Mucosa of descending colon (tissue), 3 donors: ENCODE measurements at regions not wholly inside any gene's neighbourhood (a gene's known extent, or its start where the extent isn't known, plus 50 kb on each side); places are given as distances from the start of the nearest gene placed in this dataset.
"Not testable (repeated sequence)": the region's sequence is repeated elsewhere in the genome, so short reads cannot be mapped to it uniquely, and the experiment has no call there.

Source experiments
- ATAC-seq: fragments of 200-7000 bp; cut with Tn5 transposase; one replicate; pipeline ENCODE4 v1.9.1; 2020; ENCODE audit warnings: mild to moderate bottlenecking, moderate library complexity
- DNase-seq, 3 donors: peaks; one replicate each; pipeline ENCODE4 v3.0.0-alpha.2; 2020
- H3K36me3 ChIP-seq: fragments of 200-600 bp; one replicate; pipeline ENCODE4 v1.8.0; 2021; ENCODE audit warnings: low read depth, mild to moderate bottlenecking
- H3K4me1 ChIP-seq: fragments of 200-600 bp; one replicate; pipeline ENCODE4 v1.8.0; 2021; ENCODE audit warnings: low read depth, mild to moderate bottlenecking
- H3K4me3 ChIP-seq: fragments of 200-600 bp; one replicate; pipeline ENCODE4 v1.8.0; 2021; ENCODE audit warnings: mild to moderate bottlenecking
- H3K9me3 ChIP-seq: fragments of 200-600 bp; one replicate; pipeline ENCODE4 v1.8.0; 2021; ENCODE audit warnings: mild to moderate bottlenecking
- CTCF ChIP-seq: fragments of 200-600 bp; IDR thresholded peaks from one replicate; pipeline ENCODE4 v1.8.0; 2022; ENCODE audit warnings: antibody characterized with exemption, mild to moderate bottlenecking
- intact Hi-C, 2 donors: fragments of 100-400 bp; cut with DNase I in 1 of 2; cut with micrococcal nuclease in 1 of 2; formaldehyde crosslinking; loops; one replicate each; pipeline versions ENCODE4 v1.11.0 to v1.11.1; 2022; cut with DNase I, micrococcal nuclease
- donor health status: DM: no; HTN: no; CAD: no; lungs with moderate emphysema.
- donor health status: DM: no; HTN: no; CAD: no.
- donor health status: DM: no; HTN: yes; CAD: no.

- H3K4me1 ChIP-seq, result no peaks in the 10 kb centered on the region
- intact Hi-C loops, result no loop called here
- ATAC-seq (no peak), DNase-seq (no peak)
- H3K4me3 ChIP-seq, result no peak overlapping the region
- no peaks in the 10 kb centered on the region for H3K36me3 ChIP-seq
- no peak for TF ChIP-seq CTCF
- H3K9me3 ChIP-seq, result no peaks in the 10 kb centered on the region
Observed at GRCh38 chr6:115873901-115874300, 186.8 kb downstream of the FRK start.

- intact Hi-C loops, result no loop called here
- DNase-seq (no peak), ATAC-seq (no peak)
- no peak for TF ChIP-seq CTCF
- no peaks in the 10 kb centered on the region for H3K9me3 ChIP-seq
- no peaks in the 10 kb centered on the region for H3K36me3 ChIP-seq
- H3K4me3 ChIP-seq, result no peak overlapping the region
- no peaks in the 10 kb centered on the region for H3K4me1 ChIP-seq
Observed at GRCh38 chr6:115870464-115870863, 190.2 kb downstream of the FRK start.

- Histone ChIP-seq H3K36me3 (no peaks in the 10 kb centered on the region), H3K4me1 (no peaks in the 10 kb centered on the region), H3K9me3 (no peaks in the 10 kb centered on the region), H3K4me3 (no peak overlapping the region)
- DNase-seq (no peak), ATAC-seq (no peak)
- no peak for TF ChIP-seq CTCF
- intact Hi-C loops, result no loop called here
Observed at GRCh38 chr6:115865914-115866313, 194.8 kb downstream of the FRK start.

GRCh38 chr6:115863211-115863610 is 197.5 kb downstream of the FRK start:
- Histone ChIP-seq H3K36me3 (no peaks in the 10 kb centered on the region), H3K9me3 (peaks cover 5% of the 10 kb centered on the region), H3K4me3 (no peak overlapping the region), H3K4me1 (no peaks in the 10 kb centered on the region)
- no peak for ATAC-seq
- no peak for DNase-seq
- TF ChIP-seq CTCF, result no peak
- intact Hi-C loops, result no loop called here

GRCh38 chr6:115861658-115862057 is 199.0 kb downstream of the FRK start:
- intact Hi-C loops, H3K4me1 ChIP-seq, DNase-seq, H3K9me3 ChIP-seq, H3K36me3 ChIP-seq, ATAC-seq, H3K4me3 ChIP-seq: not testable (repeated sequence)

GRCh38 chr6:115859577-115859976 is 201.1 kb downstream of the FRK start:
- H3K4me1 ChIP-seq, ATAC-seq, H3K4me3 ChIP-seq, DNase-seq, H3K9me3 ChIP-seq, H3K36me3 ChIP-seq, intact Hi-C loops: not testable (repeated sequence)

GRCh38 chr6:115854866-115855665 is 205.6 kb downstream of the FRK start:
- DNase-seq (no peak), ATAC-seq (no peak)
- Histone ChIP-seq H3K36me3 (no peaks in the 10 kb centered on the region), H3K4me3 (no peak overlapping the region), H3K9me3 (peaks cover 5% of the 10 kb centered on the region), H3K4me1 (no peaks in the 10 kb centered on the region)
- intact Hi-C loops, result no loop called here
- TF ChIP-seq CTCF, result no peak
